ENCODE measurements at regions not wholly inside any gene's neighbourhood (a gene's known extent, or its start where the extent isn't known, plus 50 kb on each side); places are given as distances from the start of the nearest gene placed in this dataset.

DNA sequence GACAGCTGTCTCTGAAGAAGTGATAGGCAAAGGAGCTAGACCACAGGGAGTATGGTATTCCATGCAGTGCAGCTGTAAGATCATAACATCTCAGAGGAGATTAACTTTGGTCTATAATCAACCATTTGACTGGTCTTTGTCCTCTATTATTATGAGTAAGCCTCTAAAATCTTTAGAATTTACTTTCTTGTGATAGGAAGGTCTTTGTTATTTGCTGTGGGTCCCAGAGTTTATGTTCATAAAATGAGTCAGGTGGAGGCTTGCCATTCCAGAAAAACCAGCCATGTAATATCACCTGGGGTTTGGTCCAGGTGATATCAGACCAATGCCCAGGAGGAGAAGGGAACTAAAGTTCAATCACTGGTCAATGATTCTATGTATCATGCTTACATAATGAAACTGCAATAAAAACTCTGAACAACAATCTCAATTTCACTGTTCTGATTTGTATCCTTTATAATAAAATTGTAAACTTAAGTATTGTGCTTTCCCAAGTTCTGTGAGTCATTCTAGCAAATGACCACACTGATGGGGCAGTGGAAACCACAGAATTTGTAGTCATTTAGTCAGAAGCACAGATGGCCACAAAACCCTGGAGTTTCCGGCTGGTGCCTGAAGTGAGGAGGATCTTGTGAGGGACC lies 239.6 kb upstream of the TRAM1L1 start:
- TF ChIP-seq CTCF (IDR thresholded peaks at IDR 0.05 in 4 of 5, conservative IDR thresholded peaks at IDR 0.05 in 1 of 5) (no peak), POLR2A (IDR thresholded peaks at IDR 0.05) (no peak)

All from gastrocnemius medialis (tissue), 4 donors.